GM23248 (cell line): ENCODE measurements at regions not wholly inside any gene's neighbourhood (a gene's known extent, or its start where the extent isn't known, plus 50 kb on each side); places are given as distances from the start of the nearest gene placed in this dataset.

ENCODE experiments used
- EZH2 ChIP-seq: fragments of 200-600 bp; sonication (generic); IDR thresholded peaks from 2 replicates; pipeline ENCODE4 v1.6.1; 2018; ENCODE audit warnings: antibody characterized with exemption, mild to moderate bottlenecking; ENCODE audit not compliant: insufficient read depth, poor library complexity, severe bottlenecking
- EZH2phosphoT487 ChIP-seq: fragments of 200-600 bp; sonication (generic); IDR thresholded peaks from 2 replicates; pipeline ENCODE4 v1.6.1; 2018; ENCODE audit warnings: antibody characterized with exemption, moderate library complexity, mild to moderate bottlenecking, low read depth; ENCODE audit not compliant: insufficient read depth

GRCh38 chr16:48831076-48831722 is 221.2 kb upstream of the N4BP1 start:
- TF ChIP-seq EZH2: no peak
- no peak for TF ChIP-seq EZH2phosphoT487
